ENCODE measurements at regions not wholly inside any gene's neighbourhood (a gene's known extent, or its start where the extent isn't known, plus 50 kb on each side); places are given as distances from the start of the nearest gene placed in this dataset.
"Not testable (repeated sequence)": the region's sequence is repeated elsewhere in the genome, so short reads cannot be mapped to it uniquely, and the experiment has no call there.

DNA sequence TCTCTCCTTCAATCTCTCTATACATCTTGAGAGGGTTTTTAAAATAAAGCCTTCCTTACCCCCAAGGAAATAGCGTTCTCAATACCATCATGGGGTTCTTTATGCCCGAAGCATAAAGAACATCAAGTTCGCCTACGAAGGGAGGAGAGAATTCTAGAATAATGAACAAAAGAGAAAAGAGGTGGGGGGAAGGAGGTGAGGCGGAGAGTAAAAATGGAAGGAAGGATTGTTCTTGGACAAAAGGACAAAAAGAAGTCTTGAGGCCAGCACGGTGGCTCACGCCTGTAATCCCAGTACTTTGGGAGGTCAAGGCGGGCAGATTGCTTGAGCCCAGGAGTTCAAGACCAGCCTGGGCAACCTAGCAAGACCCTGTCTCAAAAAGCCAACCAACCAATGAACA, 319.8 kb upstream of the NCKAP5 start:
- no peak for DNase-seq

- no peak for DNase-seq
These were observed 320.5 kb upstream of the NCKAP5 start for GRCh38 chr2:133888621-133889219.

DNA sequence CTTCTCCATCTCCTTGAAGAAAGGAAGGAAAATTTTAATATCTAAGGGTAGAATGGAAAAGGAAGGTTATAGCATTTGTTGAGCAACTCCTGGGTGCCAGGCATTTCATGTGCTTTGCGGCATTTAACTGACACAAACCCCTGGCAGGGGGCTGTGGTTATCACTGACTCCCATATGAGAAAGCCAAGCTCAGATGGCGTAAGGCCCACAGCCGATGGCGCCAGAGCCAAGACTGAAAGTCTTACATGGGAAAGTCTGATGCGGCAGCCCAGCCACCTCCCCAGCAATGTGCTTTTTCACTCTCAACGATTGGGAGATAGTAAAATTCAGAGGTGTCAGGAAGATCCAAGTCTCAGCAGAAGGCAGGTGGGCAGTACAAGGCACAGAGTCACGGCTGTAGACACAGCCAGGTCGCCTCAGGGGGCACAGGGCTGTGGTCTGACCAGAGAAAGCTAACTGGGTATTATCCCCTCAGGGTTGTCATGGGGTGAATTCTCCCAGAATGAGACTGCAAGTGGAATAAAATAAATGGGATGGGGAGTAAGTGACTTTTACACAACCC, 324.2 kb upstream of the NCKAP5 start:
- DNase-seq: no peak

GRCh38 chr2:133894429-133894828, 326.2 kb upstream of the NCKAP5 start:
- no peak for DNase-seq

GRCh38 chr2:133897838-133898237, 329.6 kb upstream of the NCKAP5 start:
- not testable (repeated sequence) for DNase-seq

DNA sequence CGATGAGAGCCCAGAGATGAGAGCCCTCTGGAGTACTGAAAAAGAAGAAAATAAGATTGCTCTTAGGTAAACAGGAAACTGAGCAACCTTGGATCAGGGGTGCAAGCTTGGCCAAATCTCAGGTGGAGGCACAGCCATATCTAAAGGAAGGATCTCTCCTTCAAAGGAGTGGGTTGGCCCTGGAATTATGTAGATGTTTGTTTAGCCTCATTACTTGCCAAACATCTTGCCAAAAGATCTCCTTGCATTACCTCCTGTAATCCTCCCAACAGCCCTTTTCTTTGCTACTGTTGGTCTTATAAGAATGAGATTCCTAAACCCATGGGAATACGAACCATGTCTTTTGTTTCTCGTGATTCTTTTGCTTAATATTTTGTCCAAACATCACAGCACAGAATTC, 332.6 kb upstream of the NCKAP5 start:
- no peak for DNase-seq

DNA sequence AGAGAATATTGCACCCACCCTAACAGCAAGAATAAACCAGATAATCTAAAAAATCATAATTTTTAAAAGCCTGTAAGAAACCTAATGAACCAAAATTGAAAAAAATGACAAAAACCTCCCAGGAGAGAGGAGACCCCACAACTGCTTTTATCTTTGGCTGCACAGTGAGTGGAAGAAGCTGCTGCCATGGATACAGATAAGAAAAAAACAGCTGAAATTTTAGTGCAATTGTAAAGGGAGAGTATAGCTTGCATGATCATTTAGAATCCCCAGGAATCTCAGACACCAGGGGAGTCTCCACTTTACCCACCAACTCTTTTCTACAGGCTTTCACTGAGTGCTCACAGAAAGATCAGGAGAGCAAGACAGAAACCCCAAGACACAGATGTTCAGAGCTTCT, 338.1 kb upstream of the NCKAP5 start:
- DNase-seq: no peak

GRCh38 chr2:133906926-133907325, 338.7 kb upstream of the NCKAP5 start:
- DNase-seq: no peak

DNA sequence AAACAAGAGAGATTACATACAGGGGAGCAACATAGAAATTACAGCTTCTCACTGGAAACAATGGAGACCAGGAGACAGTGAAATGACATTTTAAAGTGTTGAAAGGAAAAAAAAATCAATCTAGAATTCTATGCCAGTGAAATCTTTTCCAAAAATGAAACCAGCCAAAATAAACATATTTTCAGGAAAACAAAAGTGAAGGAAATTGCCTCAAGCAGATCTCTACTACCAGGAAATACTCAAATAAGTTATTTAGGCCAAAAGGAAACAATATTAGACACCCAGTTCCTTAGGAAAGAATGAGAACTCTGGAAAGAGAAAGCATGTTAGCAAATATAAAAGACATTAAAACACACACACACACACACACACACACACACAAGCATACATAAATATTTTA, 339.9 kb upstream of the NCKAP5 start:
- DNase-seq: no peak

GRCh38 chr2:133918141-133918540, 335.7 kb upstream of the MGAT5 start:
- DNase-seq: no peak

DNA sequence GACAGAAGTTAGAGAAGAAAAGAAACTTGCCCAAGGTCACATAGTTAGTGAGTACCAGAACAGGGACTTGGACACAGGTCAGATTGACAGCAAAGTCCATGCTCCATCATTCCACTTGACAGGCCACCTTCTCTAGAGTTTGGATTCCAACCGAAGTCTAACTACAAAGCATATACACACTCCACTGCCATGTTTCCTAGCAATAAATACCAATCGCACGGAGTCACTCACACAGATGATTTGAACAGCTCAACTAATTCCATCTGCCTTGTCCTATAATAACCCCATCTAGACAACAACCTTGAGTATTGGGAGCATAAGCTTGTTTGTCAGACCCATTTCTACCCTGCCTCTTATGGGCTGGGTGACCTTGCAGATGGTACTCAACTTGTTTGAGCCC, 334.6 kb upstream of the MGAT5 start:
- no peak for DNase-seq

DNA sequence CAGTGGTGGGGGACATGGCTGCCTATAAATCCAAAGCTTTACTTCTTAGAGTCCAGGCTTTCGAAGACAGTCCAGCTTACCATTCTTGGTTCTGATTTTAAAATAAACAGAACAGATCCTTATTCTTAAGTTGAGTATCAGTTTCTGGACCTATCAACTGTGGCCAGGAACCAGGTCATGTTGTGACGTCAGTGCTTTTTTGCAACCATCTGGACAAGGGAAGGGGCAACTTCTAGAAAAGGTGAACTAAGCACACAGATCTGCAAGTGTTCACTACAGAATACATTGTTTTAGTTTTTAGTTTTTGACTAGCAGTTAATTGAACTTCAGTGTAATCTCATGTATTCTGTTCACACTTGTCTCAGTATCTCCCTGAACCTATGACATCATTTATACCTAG, 326.0 kb upstream of the MGAT5 start:
- DNase-seq: no peak

- DNase-seq: no peak
These were observed 317.8 kb upstream of the MGAT5 start for GRCh38 chr2:133936096-133936495.

GRCh38 chr2:133936601-133937000, 317.3 kb upstream of the MGAT5 start:
- DNase-seq: no peak

DNA sequence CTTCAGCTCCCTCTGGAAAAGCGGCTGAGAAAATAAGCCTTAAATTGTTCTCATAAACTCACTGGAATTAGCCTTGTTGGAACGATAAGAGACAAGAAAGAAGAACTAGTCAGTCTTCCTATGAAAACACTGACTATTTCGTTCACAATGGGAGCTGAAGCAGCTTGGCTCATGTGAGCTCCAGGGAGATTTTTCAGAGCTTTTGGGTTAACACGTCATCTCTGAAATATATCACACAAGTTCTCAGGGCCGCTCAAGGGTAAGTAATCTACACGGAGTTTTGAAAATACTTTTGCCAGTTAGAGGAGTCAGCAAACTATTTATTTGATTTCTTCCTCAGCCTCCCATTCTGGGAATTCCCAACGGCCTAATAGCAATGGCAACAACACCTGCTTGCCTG, 316.2 kb upstream of the MGAT5 start:
- no peak for DNase-seq

GRCh38 chr2:133940134-133940533, 313.7 kb upstream of the MGAT5 start:
- DNase-seq: no peak

DNA sequence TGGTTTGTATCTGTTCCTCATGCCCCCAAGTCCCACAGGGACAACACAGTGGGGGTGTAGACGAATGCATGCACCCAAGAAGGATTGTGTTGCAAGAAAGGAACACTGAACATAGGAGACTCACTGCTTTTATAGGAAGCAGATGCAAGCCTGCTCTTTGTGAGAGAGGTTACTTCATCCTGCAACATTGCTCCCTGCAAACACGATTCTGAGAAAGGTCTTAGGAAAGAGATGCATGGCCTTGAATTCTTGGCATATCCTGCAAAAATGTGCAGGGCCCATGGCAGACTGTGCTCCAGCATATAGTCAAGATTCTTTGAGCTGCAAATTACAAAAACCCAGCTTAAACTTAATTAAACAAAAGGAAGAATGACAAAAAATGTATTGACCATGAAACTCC, 312.2 kb upstream of the MGAT5 start:
- no peak for DNase-seq

DNA sequence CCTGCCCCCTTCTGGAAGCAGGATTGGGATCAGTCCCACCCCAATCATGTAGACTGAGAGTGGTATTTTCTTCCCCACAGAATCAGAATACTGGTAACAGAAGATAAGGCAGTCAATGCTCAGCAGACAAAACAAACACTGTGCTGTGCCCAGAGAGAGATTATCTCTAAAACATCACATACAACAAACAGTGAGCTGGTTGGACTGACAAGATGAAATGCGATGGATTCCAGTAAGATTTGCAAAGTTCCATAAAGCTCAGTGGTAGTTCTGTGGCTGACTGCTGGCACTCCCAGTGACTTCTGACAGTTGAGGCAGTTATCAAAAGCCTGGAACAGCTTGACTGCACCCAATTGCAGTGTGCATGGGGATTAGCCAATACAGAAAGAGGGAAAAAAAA, 311.5 kb upstream of the MGAT5 start:
- no peak for DNase-seq

DNA sequence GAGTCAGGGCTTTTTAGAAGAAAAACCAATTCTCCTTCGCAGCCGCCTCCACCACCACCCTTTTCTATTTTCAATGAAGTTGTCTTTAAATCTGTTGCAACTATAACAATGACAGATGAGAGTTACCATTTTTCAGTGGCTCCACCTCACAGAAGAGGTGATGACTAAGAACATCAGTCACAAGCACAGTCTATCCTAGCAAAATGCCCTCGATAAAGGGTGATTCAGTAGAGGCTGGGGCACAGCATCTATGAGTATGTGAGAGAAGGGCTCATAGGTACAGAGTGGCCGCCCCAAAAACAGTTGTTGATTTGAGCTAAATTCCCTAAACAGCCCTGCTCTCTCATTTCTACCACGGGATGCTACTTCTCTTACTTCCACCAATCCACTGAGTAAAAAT, 310.8 kb upstream of the MGAT5 start:
- DNase-seq: no peak

DNA sequence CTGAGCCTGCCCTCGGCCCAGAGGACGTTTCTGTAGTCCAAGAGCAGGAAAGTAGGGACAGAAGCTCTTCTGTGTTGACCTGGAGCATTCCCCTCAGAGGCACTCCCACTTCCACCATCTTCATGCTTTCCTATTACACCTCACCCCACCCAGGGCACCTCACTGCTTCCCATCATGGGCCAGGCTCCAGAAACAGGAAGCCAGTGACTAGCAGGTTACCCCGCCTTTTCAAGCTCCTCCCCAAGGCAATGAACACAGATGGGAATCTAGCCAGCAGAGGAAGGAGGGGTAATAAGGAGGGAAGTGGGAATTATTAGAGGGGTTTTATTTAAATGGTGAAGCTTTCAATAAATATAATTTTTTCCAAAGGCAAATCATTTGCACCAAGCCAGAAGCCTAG, 308.8 kb upstream of the MGAT5 start:
- no peak for DNase-seq

DNA sequence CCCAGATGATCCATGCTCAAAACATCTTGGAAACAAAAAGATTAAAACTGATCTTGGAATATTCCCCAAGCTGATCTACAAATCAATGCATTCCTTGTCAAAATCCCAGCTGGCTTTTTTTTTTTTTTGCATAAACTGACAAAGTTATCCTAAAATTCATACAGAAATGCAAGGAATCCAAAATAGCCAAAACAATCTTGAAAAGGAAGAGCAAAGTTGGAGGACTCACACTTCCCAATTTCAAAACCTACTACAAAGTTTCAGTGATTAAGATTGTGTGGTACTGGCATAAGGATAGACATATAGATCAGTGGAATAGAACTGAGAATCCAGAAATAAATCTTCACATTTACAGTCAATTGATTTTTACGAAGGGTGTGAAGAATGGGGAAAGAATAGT, 306.8 kb upstream of the MGAT5 start:
- no peak for DNase-seq

- no peak for DNase-seq
These were observed 305.1 kb upstream of the MGAT5 start for GRCh38 chr2:133948610-133949290.

DNA sequence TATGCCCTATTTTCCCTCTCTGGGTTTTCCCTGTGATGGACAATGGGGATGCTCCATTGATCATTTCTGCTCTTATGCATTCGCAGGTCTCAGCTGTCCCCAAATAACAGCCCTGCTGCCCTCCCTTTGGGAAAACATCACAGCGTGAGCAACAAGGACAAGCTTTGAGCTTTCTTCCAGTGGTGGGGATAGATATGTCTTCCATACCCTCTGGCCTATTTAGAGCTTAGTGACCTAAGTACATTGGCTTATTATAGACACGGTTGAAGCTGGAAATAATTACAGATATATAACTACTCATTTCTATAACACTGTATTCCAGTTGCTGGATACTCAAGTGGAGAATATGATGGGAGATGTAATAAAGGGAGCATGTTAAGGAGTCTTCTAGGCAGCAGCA, 304.3 kb upstream of the MGAT5 start:
- DNase-seq: no peak

- no peak for DNase-seq
These were observed 302.7 kb upstream of the MGAT5 start for GRCh38 chr2:133951209-133951608.

GRCh38 chr2:133952420-133952819, 301.5 kb upstream of the MGAT5 start:
- DNase-seq: no peak

Measured in GDM1 (cell line).